ENCODE measurements at regions not wholly inside any gene's neighbourhood (a gene's known extent, or its start where the extent isn't known, plus 50 kb on each side); places are given as distances from the start of the nearest gene placed in this dataset.
"Not testable (repeated sequence)": the region's sequence is repeated elsewhere in the genome, so short reads cannot be mapped to it uniquely, and the experiment has no call there.

- no peak for FAIRE-seq
Observed at GRCh38 chr13:111564606-111565005, 244.2 kb downstream of the TEX29 start.

GRCh38 chr13:111565400-111565799 lies 245.0 kb downstream of the TEX29 start:
- no peak for FAIRE-seq

- FAIRE-seq, result no peak
Observed at GRCh38 chr13:111566567-111566966, 246.1 kb downstream of the TEX29 start.

- no peak for FAIRE-seq
Observed at GRCh38 chr13:111567637-111568036, 247.2 kb downstream of the TEX29 start.

GRCh38 chr13:111568290-111568689 lies 247.8 kb downstream of the TEX29 start:
- no peak for FAIRE-seq

- FAIRE-seq, result no peak
Observed at GRCh38 chr13:111570911-111571310, 250.5 kb downstream of the TEX29 start.

- FAIRE-seq, result peak; percentile 97
Observed at GRCh38 chr13:111572956-111573761, 252.7 kb downstream of the TEX29 start.

GRCh38 chr13:111573801-111574200 lies 253.4 kb downstream of the TEX29 start:
- FAIRE-seq, result no peak

- no peak for FAIRE-seq
Observed at GRCh38 chr13:111575276-111575675, 254.8 kb downstream of the TEX29 start.

GRCh38 chr13:111575719-111576118 lies 255.3 kb downstream of the TEX29 start:
- FAIRE-seq, result no peak

- no peak for FAIRE-seq
Observed at GRCh38 chr13:111577208-111577828, 256.9 kb downstream of the TEX29 start.

GRCh38 chr13:111577956-111578605 lies 257.6 kb downstream of the TEX29 start:
- no peak for FAIRE-seq

GRCh38 chr13:111584101-111584672 lies 263.7 kb downstream of the TEX29 start:
- FAIRE-seq, result no peak

GRCh38 chr13:111584870-111585269 lies 264.4 kb downstream of the TEX29 start:
- FAIRE-seq, result no peak

GRCh38 chr13:111586291-111586690 lies 265.8 kb downstream of the TEX29 start:
- no peak for FAIRE-seq

- no peak for FAIRE-seq
Observed at GRCh38 chr13:111587249-111587648, 266.8 kb downstream of the TEX29 start.

- FAIRE-seq, result no peak
Observed at GRCh38 chr13:111589321-111589720, 268.9 kb downstream of the TEX29 start.

GRCh38 chr13:111589992-111590391 lies 269.6 kb downstream of the TEX29 start:
- no peak for FAIRE-seq

GRCh38 chr13:111590796-111591195 lies 270.4 kb downstream of the TEX29 start:
- FAIRE-seq, result no peak

- not testable (repeated sequence) for FAIRE-seq
Observed at GRCh38 chr13:111593490-111593889, 273.0 kb downstream of the TEX29 start.

- no peak for FAIRE-seq
Observed at GRCh38 chr13:111594606-111595005, 274.2 kb downstream of the TEX29 start.

- no peak for FAIRE-seq
Observed at GRCh38 chr13:111595276-111595675, 274.8 kb downstream of the TEX29 start.

- no peak for FAIRE-seq
Observed at GRCh38 chr13:111595791-111596190, 275.3 kb downstream of the TEX29 start.

- no peak for FAIRE-seq
Observed at GRCh38 chr13:111597191-111597611, 276.8 kb downstream of the TEX29 start.

Data from islet of Langerhans (tissue), 1 donor.